Fibroblast of mammary gland (primary cell): ENCODE measurements at regions not wholly inside any gene's neighbourhood (a gene's known extent, or its start where the extent isn't known, plus 50 kb on each side); places are given as distances from the start of the nearest gene placed in this dataset.

ENCODE experiments used
- DNase-seq: peaks from one replicate; pipeline ENCODE4 v3.0.0-alpha.2; 2010; ENCODE audit warnings: low read depth
- H3K4me3 ChIP-seq: 2 replicates; pipeline ENCODE4 v1.5.1; 2011; ENCODE audit warnings: low read depth, mild to moderate bottlenecking, low read length, moderate library complexity; ENCODE audit not compliant: control insufficient read depth
- CTCF ChIP-seq: conservative IDR thresholded peaks from 2 replicates; pipeline ENCODE4 v1.5.1; 2011; ENCODE audit warnings: low read depth, low read length, inconsistent platforms; ENCODE audit not compliant: control insufficient read depth, insufficient read depth

DNA sequence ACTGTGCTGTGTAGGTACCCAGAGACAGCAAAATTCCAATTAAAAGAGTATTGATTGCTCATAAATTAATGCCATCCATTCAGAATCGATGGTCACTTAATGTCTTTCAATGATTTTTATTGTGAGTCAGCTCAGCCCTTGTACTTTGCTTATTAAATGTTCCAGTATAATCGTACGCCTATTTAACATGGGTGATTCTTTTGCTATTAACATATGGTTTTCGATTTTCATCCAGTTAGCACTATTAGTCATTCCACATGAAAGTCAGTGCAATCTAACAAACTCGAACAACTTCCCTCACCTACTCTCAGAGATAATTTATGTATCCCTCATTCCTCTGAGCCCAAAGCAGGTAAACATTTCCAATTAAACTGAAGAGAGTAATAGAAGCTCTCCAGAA lies 109.6 kb upstream of the APP start:
- H3K4me3 ChIP-seq: no peak overlapping the region
- no peak for TF ChIP-seq CTCF
- DNase-seq: no peak

DNA sequence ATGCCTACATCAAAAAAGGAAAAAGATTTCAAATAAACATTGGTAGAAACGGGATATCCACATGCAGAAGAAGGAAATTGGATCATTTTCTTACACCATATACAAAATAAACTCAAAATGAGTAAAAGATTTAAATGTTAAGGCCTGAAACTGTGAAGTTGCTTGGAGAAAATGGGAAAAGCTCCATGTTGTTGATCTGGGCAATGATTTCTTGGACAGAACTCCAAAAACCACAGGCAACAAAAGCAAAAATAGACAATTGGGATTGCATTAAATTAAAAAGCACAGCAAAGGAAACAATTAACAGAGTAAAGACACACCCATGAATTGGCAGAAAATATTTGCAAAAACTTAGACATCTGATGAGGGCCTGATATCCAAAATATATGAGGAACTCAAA lies 105.2 kb upstream of the APP start:
- TF ChIP-seq CTCF: no peak
- DNase-seq: no peak
- no peak overlapping the region for H3K4me3 ChIP-seq

DNA sequence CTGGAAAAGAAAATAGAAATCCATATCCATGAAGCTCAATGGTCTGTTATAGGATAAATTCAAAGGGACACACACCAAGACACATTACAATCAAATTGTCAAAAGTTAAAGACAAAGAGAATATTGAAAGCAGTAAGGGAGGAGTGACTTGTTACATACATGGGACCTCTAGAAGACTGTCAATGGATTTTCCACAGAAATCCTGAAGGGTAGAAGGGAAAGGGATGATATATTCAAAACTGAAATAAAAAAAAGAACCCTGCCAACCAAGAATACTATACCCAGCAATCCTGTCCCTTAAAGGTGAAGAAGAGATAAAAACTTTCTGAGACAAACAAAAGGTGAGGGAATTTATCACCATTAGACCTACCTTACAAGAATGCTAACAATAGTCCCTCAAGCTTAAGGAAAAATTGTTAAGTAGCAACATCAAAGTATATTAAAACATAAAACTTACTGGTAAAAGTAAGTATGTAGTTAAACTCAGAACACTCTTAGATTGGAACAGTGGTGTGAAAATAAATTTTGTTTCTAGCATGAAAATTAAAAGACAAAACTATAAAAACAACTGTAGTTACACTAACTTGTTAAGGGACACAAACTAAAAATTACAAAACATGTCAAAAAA lies 103.2 kb upstream of the APP start:
- no peak overlapping the region for H3K4me3 ChIP-seq

GRCh38 chr21:26267389-26267788 lies 96.8 kb upstream of the APP start:
- no peak overlapping the region for H3K4me3 ChIP-seq
- DNase-seq: no peak
- TF ChIP-seq CTCF: no peak

More for the DNA sequence above, 103.2 kb upstream of the APP start:
- peak; percentile 0 for DNase-seq
- TF ChIP-seq CTCF: no peak

GRCh38 chr21:26246073-26246472 lies 75.5 kb upstream of the APP start:
- no peak overlapping the region for H3K4me3 ChIP-seq
- DNase-seq: no peak
- no peak for TF ChIP-seq CTCF

DNA sequence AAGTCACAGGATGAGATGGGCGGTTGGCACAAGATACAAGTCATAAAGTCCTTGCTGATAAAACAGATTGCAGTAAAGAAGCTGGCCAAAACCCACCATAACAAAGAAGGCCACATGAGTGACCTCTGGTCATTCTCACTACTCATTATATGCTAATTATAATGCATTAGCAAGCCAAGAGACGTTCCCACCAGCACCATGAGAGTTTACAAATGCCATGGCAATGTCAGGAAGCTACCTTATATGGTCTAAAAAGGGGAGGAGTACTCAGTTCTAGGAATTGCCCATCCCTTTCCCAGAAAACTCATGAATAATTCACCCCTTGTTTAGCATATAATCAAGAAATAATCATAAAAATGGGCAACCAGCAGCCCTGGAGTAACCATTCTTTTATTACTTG lies 74.9 kb upstream of the APP start:
- no peak for DNase-seq
- no peak for TF ChIP-seq CTCF
- H3K4me3 ChIP-seq: no peak overlapping the region

- TF ChIP-seq CTCF: no peak
- H3K4me3 ChIP-seq: no peak overlapping the region
- DNase-seq: no peak
These were observed 68.1 kb upstream of the APP start for GRCh38 chr21:26238646-26239045.
